ENCODE measurements at regions not wholly inside any gene's neighbourhood (a gene's known extent, or its start where the extent isn't known, plus 50 kb on each side); places are given as distances from the start of the nearest gene placed in this dataset.

DNA sequence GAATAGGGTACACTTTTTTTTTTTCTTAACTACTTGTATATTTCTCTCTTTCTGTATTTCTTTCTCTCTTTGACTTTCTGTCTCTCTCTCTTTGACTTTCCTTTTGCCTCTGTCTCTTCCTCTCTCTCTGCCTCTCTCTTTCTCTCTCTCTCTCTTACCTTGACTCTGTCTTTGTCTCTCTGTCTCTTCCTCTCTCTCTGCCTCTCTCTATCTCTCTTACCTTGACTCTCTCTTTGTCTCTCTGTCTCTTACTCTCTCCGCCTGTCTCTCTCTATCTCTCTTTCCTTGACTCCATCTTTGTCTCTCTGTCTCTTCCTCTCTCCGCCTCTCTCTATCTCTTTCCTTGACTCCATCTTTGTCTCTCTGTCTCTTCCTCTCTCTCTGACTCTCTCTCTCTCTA is 62.4 kb upstream of the PRMT8 start:
- no TSS peak for BruUV-seq (replicated peaks)
- ATAC-seq (ENCODE audit: low read depth): no peak
- Histone ChIP-seq H2AK9ac (replicated peaks; ENCODE audit: low read depth, low read length, poor library complexity) (no peak overlapping the region), H2AK5ac (ENCODE audit: low read depth, low read length) (no peak overlapping the region), H3K9ac (ENCODE audit: low read depth, low read length) (no peak overlapping the region), H4K5ac (ENCODE audit: low read depth, low read length) (no peak overlapping the region), H3K56ac (ENCODE audit: extremely low read depth, insufficient read depth, low read length) (no peak overlapping the region), H3K4me3 (ENCODE audit: insufficient read depth, low read depth, low read length) (no peak overlapping the region), H4K8ac (ENCODE audit: low read depth in 2 of 2, low read length in 2 of 2) (no peak overlapping the region), H4K20me1 (ENCODE audit: insufficient read depth, low read length) (no peaks in the 10 kb centered on the region), H3K23ac (ENCODE audit: low read depth, low read length) (no peak overlapping the region), H3K27ac (ENCODE audit: insufficient read depth, low read length) (no peak overlapping the region), H2BK15ac (ENCODE audit: low read depth, low read length) (no peak overlapping the region), H3K18ac (ENCODE audit: low read depth, low read length) (no peak overlapping the region), H3K9me1 (ENCODE audit: insufficient read depth, low read length) (no peaks in the 10 kb centered on the region), H3K27me3 (ENCODE audit: control insufficient read depth, insufficient read depth, low read length) (no peaks in the 10 kb centered on the region), H2BK120ac (ENCODE audit: low read depth, low read length) (no peak overlapping the region), H3K9me3 (ENCODE audit: control insufficient read depth, insufficient read depth, low read length) (no peaks in the 10 kb centered on the region), H3K36me3 (ENCODE audit: control insufficient read depth, insufficient read depth, low read length) (no peaks in the 10 kb centered on the region), H3K4ac (ENCODE audit: low read depth, low read length) (no peak overlapping the region), H3K4me1 (ENCODE audit: control insufficient read depth, insufficient read depth, low read length) (no peaks in the 10 kb centered on the region), H4K91ac (ENCODE audit: insufficient read depth, low read depth, low read length) (no peak overlapping the region), H3K4me2 (ENCODE audit: low read depth, low read length) (no peak overlapping the region), H2BK5ac (ENCODE audit: low read depth, low read length, poor library complexity, severe bottlenecking) (no peak overlapping the region), H2BK20ac (ENCODE audit: low read depth, low read length) (no peak overlapping the region), H3K14ac (replicated peaks; ENCODE audit: low read depth, low read length) (no peak overlapping the region), H3K79me1 (ENCODE audit: low read depth in 1 of 2, low read length in 2 of 2) (no peaks in the 10 kb centered on the region), H2AFZ (replicated peaks; ENCODE audit: low read length, poor library complexity) (no peak overlapping the region)
- ChIA-PET CTCF (interaction anchor here (0.6 kb wide), 1 partner anchor 293 kb away, joined by 3 read pairs; no protein-coding TSS in a partner anchor), POLR2A (ENCODE audit: unreplicated experiment) (no interaction called here)
- 50% methylated on average over 1 of the region's 2 CpGs; no CpG with 5 or more reads in 1 of the 2 experiments for WGBS, 2 experiments (ENCODE audit: extremely low coverage in 2 of 2, insufficient read length in 1 of 2)
- dilution Hi-C loops (cut with HindIII; ENCODE audit: low sequenced_read_pairs, unreplicated experiment) (no loop called here), in situ Hi-C loops (cut with MboI; ENCODE audit: low sequenced_read_pairs) (no loop called here), intact Hi-C loops (cut with micrococcal nuclease) (no loop called here)
- TF ChIP-seq, protein P1, sequence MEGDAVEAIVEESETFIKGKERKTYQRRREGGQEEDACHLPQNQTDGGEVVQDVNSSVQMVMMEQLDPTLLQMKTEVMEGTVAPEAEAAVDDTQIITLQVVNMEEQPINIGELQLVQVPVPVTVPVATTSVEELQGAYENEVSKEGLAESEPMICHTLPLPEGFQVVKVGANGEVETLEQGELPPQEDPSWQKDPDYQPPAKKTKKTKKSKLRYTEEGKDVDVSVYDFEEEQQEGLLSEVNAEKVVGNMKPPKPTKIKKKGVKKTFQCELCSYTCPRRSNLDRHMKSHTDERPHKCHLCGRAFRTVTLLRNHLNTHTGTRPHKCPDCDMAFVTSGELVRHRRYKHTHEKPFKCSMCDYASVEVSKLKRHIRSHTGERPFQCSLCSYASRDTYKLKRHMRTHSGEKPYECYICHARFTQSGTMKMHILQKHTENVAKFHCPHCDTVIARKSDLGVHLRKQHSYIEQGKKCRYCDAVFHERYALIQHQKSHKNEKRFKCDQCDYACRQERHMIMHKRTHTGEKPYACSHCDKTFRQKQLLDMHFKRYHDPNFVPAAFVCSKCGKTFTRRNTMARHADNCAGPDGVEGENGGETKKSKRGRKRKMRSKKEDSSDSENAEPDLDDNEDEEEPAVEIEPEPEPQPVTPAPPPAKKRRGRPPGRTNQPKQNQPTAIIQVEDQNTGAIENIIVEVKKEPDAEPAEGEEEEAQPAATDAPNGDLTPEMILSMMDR (conservative IDR thresholded peaks at IDR 0.05; ENCODE audit: low read depth, low read length): no peak
- TF ChIP-seq SMC3 (IDR thresholded peaks at IDR 0.05; ENCODE audit: low read depth, low read length) (no peak), NFE2L2 (IDR thresholded peaks at IDR 0.05; ENCODE audit: low read depth, low read length) (no peak), RFX5 (IDR thresholded peaks at IDR 0.05; ENCODE audit: low read depth, low read length) (no peak), RAD21 (IDR thresholded peaks at IDR 0.05; ENCODE audit: low read length) (no peak), RCOR1 (IDR thresholded peaks at IDR 0.05; ENCODE audit: insufficient replicate concordance, low read length) (no peak), BHLHE40 (IDR thresholded peaks at IDR 0.05; ENCODE audit: low read depth, low read length) (no peak), CHD1 (IDR thresholded peaks at IDR 0.05; ENCODE audit: low read depth, low read length) (no peak), POLR2A (IDR thresholded peaks at IDR 0.05; ENCODE audit: low read depth, low read length) (no peak), CEBPB (IDR thresholded peaks at IDR 0.05; ENCODE audit: low read depth, low read length) (no peak), MAZ (IDR thresholded peaks at IDR 0.05; ENCODE audit: borderline replicate concordance, low read depth, low read length) (no peak), FOS (IDR thresholded peaks at IDR 0.05; ENCODE audit: low read depth, low read length) (no peak), MAFK (IDR thresholded peaks at IDR 0.05; ENCODE audit: low read depth, low read length) (no peak), MXI1 (IDR thresholded peaks at IDR 0.05; ENCODE audit: borderline replicate concordance, low read depth, low read length) (no peak)
- TF ChIP-seq, protein P2, sequence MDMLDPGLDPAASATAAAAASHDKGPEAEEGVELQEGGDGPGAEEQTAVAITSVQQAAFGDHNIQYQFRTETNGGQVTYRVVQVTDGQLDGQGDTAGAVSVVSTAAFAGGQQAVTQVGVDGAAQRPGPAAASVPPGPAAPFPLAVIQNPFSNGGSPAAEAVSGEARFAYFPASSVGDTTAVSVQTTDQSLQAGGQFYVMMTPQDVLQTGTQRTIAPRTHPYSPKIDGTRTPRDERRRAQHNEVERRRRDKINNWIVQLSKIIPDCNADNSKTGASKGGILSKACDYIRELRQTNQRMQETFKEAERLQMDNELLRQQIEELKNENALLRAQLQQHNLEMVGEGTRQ (IDR thresholded peaks at IDR 0.05; ENCODE audit: low read depth, low read length): no peak
- TF ChIP-seq, protein P3, sequence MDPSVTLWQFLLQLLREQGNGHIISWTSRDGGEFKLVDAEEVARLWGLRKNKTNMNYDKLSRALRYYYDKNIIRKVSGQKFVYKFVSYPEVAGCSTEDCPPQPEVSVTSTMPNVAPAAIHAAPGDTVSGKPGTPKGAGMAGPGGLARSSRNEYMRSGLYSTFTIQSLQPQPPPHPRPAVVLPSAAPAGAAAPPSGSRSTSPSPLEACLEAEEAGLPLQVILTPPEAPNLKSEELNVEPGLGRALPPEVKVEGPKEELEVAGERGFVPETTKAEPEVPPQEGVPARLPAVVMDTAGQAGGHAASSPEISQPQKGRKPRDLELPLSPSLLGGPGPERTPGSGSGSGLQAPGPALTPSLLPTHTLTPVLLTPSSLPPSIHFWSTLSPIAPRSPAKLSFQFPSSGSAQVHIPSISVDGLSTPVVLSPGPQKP (IDR thresholded peaks at IDR 0.05; ENCODE audit: borderline replicate concordance, low read depth, low read length): no peak
- DNase-seq: no peak

All from IMR-90 (cell line).